ENCODE measurements at regions not wholly inside any gene's neighbourhood (a gene's known extent, or its start where the extent isn't known, plus 50 kb on each side); places are given as distances from the start of the nearest gene placed in this dataset.
A peak's percentile ranks its signal among the peaks of the same experiment; 100 is the strongest.

- DNase-seq (ENCODE audit: low read depth), result no peak
- no peak overlapping the region for H3K4me3 ChIP-seq (ENCODE audit: low read depth, low read length)
Measured at GRCh38 chr2:64861452-64862397, 127.5 kb upstream of the SLC1A4 start.

- no peak for DNase-seq (ENCODE audit: low read depth)
- no peak overlapping the region for H3K4me3 ChIP-seq (ENCODE audit: low read depth, low read length)
Measured at GRCh38 chr2:64862623-64863022, 126.6 kb upstream of the SLC1A4 start.

DNA sequence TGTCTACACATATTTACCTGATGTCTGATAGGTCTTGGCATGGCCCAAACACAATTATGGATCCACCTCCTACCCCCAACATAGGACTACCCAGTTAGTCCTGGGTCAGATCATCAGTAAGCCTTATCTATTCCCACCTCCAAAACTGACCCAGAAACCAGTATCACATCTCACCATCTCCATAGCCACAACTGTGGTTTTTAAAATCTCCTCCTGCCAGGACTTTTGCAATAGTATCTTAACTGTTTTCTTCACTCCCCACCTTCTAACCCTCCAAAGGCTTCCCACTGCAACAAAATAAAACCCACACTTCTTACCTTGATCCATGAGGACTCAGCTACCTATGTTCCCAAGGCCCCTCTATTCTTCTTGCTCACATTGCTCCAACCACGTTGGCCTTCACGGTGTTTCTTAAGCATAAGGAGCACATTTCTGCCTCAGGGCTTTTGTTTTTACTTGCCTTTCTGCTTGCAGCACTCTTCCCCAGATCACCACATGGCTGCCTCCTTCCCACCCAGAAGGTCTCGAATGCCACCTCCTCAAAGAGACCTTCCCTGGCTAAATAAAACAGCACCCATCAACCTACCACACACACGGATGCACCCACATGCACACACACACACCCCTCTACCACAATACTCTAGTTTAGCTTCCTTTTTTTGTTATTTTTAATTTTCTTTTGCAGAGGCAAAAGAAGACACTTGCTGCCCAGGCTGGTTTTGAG is 125.9 kb upstream of the SLC1A4 start:
- no peak overlapping the region for H3K4me3 ChIP-seq (ENCODE audit: low read depth, low read length)
- no peak for DNase-seq (ENCODE audit: low read depth)

GRCh38 chr2:64865073-64865830 is 123.9 kb upstream of the SLC1A4 start:
- peak overlapping the region; percentile 44 for H3K4me3 ChIP-seq (ENCODE audit: low read depth, low read length)
- no peak for DNase-seq (ENCODE audit: low read depth)

- no peak for DNase-seq (ENCODE audit: low read depth)
- H3K4me3 ChIP-seq (ENCODE audit: low read depth, low read length), result peak overlapping the region; percentile 17
Measured at GRCh38 chr2:64865831-64866345, 123.3 kb upstream of the SLC1A4 start.

DNA sequence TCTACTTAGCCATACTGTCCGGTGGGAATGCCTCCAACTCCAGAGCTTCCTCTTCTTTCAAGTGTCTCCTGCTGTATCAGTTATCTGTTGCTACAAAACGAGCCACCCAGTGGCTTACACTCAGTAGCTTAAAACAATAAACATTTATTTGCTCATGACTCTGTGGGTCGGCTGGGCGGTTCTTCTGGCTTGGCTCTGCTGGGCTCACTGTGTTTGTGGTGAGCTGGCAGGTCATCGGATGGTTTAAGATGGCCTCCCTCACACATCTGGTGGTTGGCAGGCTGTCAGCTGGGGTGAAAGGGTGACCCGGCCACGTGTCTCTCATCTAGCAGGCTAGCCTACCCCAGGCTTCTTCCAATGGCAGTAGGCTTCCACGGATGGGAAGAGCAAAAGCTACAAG is 122.4 kb upstream of the SLC1A4 start:
- no peak overlapping the region for H3K4me3 ChIP-seq (ENCODE audit: low read depth, low read length)
- peak; percentile 88 for DNase-seq (ENCODE audit: low read depth)

DNA sequence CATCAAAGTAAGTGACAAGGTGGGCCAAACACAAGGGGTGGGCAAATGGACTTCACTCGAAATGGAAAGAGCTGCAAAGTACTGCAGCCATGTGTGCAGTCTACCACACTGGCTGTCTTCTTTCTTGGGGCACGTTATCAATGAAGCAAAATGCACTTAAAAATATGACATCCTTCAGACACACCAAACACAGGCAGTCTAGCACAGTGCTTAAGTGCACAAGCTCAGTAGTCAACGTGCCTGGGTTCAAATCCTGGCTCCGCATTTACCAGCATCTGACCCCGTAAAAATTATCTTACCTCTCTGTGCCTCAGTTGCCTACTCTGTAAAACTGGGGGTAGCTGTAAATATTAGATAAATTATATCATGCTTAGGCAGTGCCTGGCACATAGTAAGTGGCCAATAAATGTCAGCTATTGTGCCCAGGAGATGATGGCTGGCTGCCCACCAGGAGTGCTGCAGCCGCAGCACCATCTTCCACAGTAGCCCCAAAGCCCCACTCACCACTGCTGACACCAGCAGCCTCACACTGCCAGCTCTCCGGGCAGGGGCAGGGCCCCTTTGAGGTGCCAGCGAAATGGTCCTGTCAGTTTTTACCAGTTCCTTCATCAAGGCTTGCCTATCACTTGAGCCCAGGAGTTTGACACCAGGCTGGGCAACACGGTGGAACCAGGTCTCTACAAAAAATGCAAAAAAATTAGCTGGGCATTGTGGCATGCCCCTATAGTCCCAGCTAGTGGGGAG is 121.8 kb upstream of the SLC1A4 start:
- DNase-seq (ENCODE audit: low read depth), result no peak
- H3K4me3 ChIP-seq (ENCODE audit: low read depth, low read length), result no peak overlapping the region

- no peak overlapping the region for H3K4me3 ChIP-seq (ENCODE audit: low read depth, low read length)
Measured at GRCh38 chr2:64869126-64869525, 120.1 kb upstream of the SLC1A4 start.

GRCh38 chr2:64873472-64873924 is 115.7 kb upstream of the SLC1A4 start:
- no peak for DNase-seq (ENCODE audit: low read depth)
- H3K4me3 ChIP-seq (ENCODE audit: low read depth, low read length), result no peak overlapping the region

More at GRCh38 chr2:64869126-64869525, 120.1 kb upstream of the SLC1A4 start:
- DNase-seq (ENCODE audit: low read depth), result no peak

- no peak for DNase-seq (ENCODE audit: low read depth)
- no peak overlapping the region for H3K4me3 ChIP-seq (ENCODE audit: low read depth, low read length)
Measured at GRCh38 chr2:64874593-64874992, 114.6 kb upstream of the SLC1A4 start.

DNA sequence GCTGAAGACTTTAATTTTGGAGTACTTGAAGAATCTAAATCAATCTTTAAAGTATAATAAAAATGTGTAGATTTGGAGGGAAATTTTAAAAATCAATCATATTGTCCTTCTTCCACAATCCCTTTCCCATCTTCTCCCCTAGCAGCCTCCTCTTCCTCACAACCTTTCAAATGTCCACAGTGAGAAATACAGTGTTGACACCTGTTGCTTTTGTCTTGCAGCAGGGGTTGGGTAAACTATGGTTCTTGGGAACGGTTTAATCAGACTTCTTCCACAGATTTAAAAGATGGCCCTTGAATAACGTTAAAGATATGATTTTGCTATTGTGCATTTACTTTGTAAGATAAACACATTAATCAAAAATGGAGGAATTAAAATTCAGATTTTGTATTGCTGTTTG is 113.8 kb upstream of the SLC1A4 start:
- H3K4me3 ChIP-seq (ENCODE audit: low read depth, low read length), result no peak overlapping the region
- DNase-seq (ENCODE audit: low read depth), result no peak

GRCh38 chr2:64876137-64876647 is 113.0 kb upstream of the SLC1A4 start:
- no peak overlapping the region for H3K4me3 ChIP-seq (ENCODE audit: low read depth, low read length)

GRCh38 chr2:64879745-64880144 is 109.5 kb upstream of the SLC1A4 start:
- H3K4me3 ChIP-seq (ENCODE audit: low read depth, low read length), result no peak overlapping the region
- no peak for DNase-seq (ENCODE audit: low read depth)

More at GRCh38 chr2:64876137-64876647, 113.0 kb upstream of the SLC1A4 start:
- peak; percentile 78 for DNase-seq (ENCODE audit: low read depth)

DNA sequence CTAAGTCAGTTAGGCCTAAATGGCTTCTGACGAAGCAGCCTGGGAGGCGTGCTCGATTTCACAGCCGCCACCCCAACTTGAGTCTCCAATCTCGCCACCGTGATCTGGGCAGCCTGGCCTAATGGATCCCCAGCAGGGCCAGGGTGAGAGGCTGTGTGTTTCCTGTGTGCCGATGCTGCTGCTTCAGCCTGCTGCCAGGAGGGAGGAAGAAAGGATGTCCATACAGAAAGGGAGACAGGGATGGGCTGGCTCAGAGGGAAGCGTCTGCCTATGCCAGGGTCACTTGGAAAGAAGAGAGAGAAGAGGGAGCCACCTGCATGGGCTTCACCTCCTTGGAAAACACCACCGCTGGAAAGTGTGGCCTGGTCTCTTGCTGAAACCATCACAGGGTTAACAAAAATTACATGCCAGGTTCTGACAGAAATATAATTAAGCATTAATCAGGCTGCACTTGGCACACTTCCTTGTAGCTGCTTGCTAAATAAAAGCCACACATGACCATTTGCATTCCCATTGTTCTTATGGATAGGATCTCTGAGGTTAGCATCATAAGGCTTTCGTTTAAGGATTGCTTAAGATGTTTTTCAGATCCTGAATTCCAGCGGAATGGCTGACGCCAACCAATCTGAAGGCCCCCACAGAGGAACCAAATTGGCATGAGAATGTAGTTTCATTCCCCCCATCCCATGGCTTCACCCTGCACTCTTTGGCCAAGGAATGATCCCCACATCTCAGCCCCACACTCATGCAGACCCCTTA is 108.8 kb upstream of the SLC1A4 start:
- no peak overlapping the region for H3K4me3 ChIP-seq (ENCODE audit: low read depth, low read length)
- DNase-seq (ENCODE audit: low read depth), result no peak

GRCh38 chr2:64881037-64881492 is 108.1 kb upstream of the SLC1A4 start:
- DNase-seq (ENCODE audit: low read depth), result no peak
- H3K4me3 ChIP-seq (ENCODE audit: low read depth, low read length), result no peak overlapping the region

DNA sequence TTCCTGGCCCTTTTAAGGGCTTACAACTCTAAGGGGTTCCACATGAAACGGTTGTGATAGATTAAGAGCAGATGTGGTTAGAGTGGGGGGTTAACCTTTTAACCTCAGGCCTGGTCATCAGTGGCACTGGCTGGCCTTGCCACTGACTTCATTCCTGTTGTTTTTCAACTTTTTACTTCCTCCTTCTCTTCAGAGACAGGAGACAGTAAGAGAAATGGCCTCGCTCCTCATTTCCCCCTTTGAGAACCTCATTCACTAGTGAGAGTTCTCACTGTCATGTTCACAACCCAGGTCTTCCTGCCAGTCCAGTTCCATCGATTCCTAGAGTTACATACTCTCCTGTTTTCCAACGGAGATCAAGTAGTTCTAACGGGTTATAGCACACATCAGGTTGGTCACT is 101.6 kb upstream of the SLC1A4 start:
- no peak overlapping the region for H3K4me3 ChIP-seq (ENCODE audit: low read depth, low read length)
- DNase-seq (ENCODE audit: low read depth), result no peak

DNA sequence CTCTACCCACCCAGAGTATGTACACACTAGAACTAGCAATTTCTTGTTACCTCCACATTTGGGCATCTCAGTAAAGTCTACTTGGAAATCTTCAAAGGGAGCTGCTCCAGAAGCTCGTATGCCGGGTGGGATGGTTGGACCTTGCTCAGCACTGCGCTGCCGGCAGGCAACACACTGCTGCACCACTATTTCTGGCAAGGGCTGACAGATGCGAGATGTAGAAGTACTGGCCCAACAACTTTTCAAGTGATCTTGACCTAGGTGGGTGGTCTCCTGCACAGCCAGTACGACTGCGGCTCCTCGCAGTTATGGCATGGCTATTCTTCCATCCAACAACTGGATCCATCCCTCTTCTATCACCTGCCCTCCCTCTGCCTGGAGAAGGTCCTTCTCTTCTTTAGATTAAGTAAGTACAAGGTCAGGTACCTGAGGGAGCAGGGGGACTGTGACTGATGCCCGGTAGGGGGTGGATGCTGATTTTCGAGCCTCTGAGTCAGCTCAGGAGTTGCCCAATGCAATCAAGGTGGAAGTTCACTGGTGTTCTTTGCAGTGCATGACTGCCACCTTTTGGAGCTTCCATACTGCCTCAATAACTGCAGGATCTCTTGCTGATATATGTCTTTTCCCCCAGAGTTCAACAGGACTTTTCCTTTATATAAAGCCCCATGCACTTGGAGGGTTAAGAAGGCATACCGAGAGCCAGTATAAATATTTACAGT is 100.4 kb upstream of the SLC1A4 start:
- DNase-seq (ENCODE audit: low read depth), result peak; percentile 30
- no peak overlapping the region for H3K4me3 ChIP-seq (ENCODE audit: low read depth, low read length)

Data from skeletal muscle cell (primary cell).